ENCODE measurements at regions not wholly inside any gene's neighbourhood (a gene's known extent, or its start where the extent isn't known, plus 50 kb on each side); places are given as distances from the start of the nearest gene placed in this dataset.

- TF ChIP-seq POLR2A (IDR thresholded peaks at IDR 0.05; ENCODE audit: low read length) (no peak), GATA1 (IDR thresholded peaks at IDR 0.05; ENCODE audit: low read depth, low read length) (no peak)
These were observed 133.9 kb downstream of the C9orf50 start for GRCh38 chr9:129486756-129487657.

Data from erythroblast (primary cell).